ENCODE measurements at regions not wholly inside any gene's neighbourhood (a gene's known extent, or its start where the extent isn't known, plus 50 kb on each side); places are given as distances from the start of the nearest gene placed in this dataset. TPM values are rescaled to one million over a fixed set of nuclear protein-coding genes. Genes with fewer than 3 reads are reported as not detected.

DNA sequence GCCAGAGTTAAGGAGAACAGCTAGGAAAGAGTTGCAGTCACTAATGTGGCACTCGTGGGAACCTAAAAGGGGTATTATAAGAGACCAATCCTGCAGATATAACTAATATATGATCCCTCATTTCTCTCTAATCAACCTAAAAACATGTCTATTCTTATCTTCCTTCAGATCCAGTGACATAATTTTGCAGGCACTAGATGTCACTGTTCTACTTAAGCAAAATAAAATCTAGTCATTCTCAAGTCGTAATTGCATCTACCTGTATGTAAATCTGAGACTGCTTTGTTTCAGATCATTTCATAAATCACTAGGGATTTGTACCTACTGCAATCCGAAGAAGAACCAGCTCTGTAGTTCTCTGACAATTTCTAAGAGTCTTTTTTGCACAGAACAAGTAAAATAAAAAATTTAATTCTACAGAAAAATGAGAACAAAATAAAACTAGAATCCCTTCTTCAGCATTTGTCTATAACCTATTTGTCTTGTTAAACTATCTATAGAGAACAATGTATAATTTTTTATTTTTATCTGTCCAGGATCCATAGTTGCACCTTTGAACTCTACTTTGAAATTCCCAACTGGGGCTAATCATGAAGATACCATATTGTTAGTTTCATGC, 56.5 kb upstream of the ERBB4 start:
- no peak overlapping the region for H3K27ac Mint-ChIP-seq
- no peaks in the 10 kb centered on the region for H3K27me3 Mint-ChIP-seq (ENCODE audit: low read depth)
- TF ChIP-seq, protein P1, sequence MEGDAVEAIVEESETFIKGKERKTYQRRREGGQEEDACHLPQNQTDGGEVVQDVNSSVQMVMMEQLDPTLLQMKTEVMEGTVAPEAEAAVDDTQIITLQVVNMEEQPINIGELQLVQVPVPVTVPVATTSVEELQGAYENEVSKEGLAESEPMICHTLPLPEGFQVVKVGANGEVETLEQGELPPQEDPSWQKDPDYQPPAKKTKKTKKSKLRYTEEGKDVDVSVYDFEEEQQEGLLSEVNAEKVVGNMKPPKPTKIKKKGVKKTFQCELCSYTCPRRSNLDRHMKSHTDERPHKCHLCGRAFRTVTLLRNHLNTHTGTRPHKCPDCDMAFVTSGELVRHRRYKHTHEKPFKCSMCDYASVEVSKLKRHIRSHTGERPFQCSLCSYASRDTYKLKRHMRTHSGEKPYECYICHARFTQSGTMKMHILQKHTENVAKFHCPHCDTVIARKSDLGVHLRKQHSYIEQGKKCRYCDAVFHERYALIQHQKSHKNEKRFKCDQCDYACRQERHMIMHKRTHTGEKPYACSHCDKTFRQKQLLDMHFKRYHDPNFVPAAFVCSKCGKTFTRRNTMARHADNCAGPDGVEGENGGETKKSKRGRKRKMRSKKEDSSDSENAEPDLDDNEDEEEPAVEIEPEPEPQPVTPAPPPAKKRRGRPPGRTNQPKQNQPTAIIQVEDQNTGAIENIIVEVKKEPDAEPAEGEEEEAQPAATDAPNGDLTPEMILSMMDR (IDR thresholded peaks at IDR 0.05; ENCODE audit: unreplicated experiment) = no peak
- H3K36me3 Mint-ChIP-seq = no peaks in the 10 kb centered on the region
- peaks cover 24% of the 10 kb centered on the region for H3K4me1 Mint-ChIP-seq
- no peak for DNase-seq (ENCODE audit: low spot score in 2 of 2, unreplicated experiment in 2 of 2)
- H3K4me3 Mint-ChIP-seq = no peak overlapping the region
- H3K9me3 Mint-ChIP-seq = no peaks in the 10 kb centered on the region

DNA sequence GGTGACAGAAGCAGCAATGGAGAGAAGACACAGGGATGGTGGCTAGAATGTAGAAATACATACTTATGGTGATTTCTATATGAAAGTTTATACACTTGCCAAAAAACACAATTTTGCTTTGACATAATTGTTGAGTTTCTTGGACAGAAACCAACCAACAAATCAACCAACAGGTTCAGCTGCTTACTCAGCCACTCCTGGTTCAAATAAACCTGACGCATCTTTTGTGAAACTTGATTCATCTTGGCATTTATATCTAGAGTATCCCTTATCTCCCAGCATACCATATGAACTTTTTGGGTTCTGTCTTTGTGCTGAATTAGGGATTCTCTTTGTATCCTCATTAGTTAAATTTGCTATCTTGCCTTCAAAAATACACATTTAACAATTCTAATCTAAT, 54.1 kb upstream of the ERBB4 start:
- Mint-ChIP-seq H3K27ac (no peak overlapping the region), H3K9me3 (no peaks in the 10 kb centered on the region), H3K27me3 (ENCODE audit: low read depth) (no peaks in the 10 kb centered on the region), H3K36me3 (no peaks in the 10 kb centered on the region), H3K4me1 (peaks cover 34% of the 10 kb centered on the region), H3K4me3 (no peak overlapping the region)
- TF ChIP-seq, protein P1 (IDR thresholded peaks at IDR 0.05; ENCODE audit: unreplicated experiment) = no peak
- DNase-seq (ENCODE audit: low spot score in 2 of 2, unreplicated experiment in 2 of 2) = no peak

Small RNAs in the stretch of these regions (microRNA-seq; reads per million reads assigned to microRNA genes)
- gene MIR4776-1 (not detected), gene MIR4776-2 (not detected)
